CD4-positive, alpha-beta T cell treated with Interleukin-12 subunit alpha and Interleukin-12 subunit beta, for 1 hour (primary cell): ENCODE measurements at regions not wholly inside any gene's neighbourhood (a gene's known extent, or its start where the extent isn't known, plus 50 kb on each side); places are given as distances from the start of the nearest gene placed in this dataset.

Experiments used
- DNase-seq: peaks from one replicate; pipeline ENCODE4 v3.0.0-alpha.2; 2020

DNA sequence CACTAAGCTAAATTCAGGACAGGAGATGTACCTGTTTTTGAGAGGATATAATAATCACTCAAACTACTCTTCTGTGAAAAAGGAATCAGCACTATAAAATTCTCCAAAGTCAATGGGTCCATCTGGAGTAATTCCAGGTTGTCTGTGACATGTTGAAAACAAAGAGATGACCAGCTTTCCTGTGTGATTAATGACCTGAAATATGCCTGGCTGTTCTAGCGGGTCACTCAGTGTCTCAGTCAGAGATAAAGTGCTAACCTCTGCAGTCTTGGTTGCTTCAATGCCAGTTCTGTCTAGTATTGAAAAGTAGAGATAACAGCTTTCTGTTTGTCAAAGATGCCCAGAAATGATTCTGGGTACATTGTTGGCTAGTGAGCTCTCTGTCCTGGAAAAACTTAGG, 722.6 kb upstream of the TENM4 start:
- DNase-seq = no peak

DNA sequence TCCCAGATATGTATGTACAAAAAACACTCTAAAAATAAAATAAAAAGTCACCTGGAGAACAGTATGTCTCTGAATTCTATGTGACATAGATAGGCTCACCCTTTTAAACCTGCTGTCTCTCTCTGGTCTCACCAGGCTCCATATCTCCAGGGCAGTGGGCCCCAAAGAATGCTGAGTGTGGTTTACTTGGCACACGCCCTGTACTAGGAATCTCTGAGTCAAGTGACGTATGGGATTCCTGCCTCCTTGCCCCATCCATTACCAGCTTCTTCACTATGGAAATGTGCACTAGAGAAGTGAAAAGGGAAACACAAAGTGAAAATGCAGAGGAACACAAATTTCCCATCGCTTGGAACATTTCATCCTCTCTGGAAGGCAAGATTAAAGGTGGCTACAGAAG, 722.2 kb upstream of the TENM4 start:
- no peak for DNase-seq

DNA sequence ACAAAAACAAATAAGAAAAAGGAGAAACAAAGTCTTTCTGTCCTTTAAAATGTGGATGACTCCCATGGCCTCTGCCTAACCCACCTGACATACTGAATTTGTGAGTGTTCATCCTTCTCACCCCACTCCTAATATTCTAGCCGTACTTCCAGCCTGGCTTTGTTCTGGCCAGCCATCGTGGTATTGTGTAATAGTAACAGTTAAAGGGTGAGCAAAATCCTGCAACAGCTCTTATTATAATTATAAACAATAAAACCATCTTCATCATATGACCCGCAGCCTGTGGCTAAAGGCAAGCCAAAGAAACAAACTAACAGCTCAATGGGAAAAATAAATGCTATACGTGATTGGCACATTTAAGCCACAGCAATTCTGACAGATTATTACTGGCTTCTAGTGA, 721.6 kb upstream of the TENM4 start:
- no peak for DNase-seq

DNA sequence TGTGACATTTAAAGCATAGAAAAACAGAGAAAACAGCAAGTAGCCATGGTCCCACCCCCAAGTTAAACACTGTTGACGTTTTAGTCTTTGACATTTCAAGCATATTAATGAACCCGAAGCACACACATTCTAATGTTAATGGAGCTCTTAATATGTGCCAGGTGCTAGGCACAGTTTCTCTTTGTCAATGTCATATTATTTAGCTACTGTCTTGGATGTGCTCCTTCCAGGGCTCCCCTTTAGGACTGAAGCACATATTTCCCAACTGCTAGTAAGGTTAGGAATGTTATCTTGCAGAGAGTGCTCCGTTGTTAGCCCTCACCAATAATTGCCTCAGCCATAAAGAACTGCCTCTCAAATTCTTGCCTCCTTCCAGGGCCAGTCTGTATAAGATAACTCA, 716.6 kb upstream of the TENM4 start:
- DNase-seq = no peak

- no peak for DNase-seq
Observed at GRCh38 chr11:80156062-80156461, 715.2 kb upstream of the TENM4 start.

DNA sequence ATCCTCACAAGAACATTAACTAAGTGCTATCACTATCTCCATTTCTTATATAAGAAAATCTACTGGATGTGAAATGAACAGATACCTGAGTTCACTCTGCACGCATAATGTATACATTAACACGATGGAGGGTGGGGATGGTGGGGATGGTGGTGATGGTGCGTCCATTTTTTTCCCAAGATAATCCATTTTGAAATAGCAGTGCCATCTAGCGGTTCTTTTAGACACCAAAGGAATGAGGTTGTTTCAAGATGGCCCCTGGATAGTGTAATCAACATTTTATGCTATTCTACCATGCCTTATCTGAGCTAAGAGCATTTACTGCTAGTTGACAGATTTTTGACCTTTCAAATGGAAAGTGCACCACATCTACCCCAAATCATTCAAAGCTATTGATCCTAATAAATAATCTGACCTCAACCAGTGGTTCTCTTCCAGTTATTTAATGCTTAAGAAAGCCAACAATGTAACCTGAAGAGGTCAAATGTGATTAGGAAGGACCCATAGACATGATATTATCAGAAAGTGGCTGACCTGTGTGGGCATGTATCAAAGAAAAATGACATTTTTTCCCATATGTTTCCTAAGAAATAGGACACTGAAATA, 714.7 kb upstream of the TENM4 start:
- no peak for DNase-seq

DNA sequence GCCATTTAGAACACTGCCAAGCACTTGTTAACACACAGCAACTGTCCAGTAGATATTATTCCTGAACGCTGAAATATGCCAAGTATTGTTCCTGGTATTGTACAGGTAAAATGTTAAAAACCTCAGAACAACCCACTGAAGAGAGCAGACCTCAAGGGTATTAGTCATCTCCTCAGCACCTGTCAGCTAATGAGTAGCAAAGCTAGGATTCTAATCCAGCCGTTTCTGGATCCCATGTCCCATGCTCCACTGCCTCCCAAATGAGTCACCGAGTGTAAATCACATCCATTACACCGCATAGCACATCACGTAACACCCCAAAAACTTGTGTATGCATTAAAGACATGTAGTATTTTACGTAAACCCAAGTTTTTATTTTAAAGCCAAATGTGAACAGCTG, 705.4 kb upstream of the TENM4 start:
- DNase-seq = no peak

DNA sequence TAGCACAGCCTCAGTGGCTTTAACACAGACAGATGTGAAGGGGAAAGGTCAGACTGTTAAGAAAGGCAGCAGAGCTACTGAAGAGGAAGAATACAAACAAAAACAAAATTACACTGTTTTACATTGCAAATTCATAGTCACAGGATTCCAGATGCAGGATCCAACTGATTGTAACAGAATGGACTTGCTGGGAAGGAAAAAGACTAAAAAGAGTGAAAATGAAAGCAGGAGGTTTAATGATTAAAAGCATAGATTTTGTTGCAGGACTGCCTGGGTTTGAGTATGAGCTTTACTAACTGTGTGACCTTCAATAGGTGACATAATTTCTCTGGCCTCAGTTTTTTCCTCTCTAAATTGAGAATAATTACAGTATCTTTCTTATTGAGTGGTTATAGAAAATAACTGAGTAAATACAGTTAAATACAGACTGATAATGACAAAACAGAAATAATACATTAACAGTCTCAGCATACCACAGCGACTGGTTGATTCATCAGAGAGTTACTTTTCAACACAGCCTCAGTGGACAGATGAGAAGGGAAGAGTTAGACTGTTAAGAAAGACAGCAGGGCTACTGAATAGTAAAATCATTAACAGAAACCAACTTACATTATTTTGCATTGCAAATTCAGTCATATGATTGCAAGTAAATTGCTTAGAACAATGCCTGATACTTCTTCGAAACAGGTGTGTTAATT, 704.2 kb upstream of the TENM4 start:
- no peak for DNase-seq

- DNase-seq = no peak
Observed at GRCh38 chr11:80136991-80137390, 696.2 kb upstream of the TENM4 start.

- no peak for DNase-seq
Observed at GRCh38 chr11:80129396-80129795, 688.6 kb upstream of the TENM4 start.

DNA sequence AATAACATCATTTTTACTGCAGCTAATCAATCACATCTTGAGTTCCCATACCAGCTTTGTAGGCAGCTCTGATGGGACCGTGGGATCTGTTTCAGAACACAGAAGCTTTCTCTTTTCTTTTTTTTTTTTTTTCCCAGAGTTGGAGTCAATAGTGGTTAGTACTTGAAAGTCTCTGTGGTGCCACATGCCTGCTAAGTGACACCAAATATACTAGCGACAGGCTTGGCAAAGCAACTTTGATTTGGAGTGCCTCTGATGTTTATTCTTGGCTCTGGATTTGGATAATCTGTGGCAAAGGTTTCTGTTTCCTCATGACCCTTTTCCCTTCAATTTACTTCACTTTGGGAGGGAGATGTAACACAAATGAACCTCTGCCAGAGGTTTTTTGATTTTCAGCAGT, 681.4 kb upstream of the TENM4 start:
- no peak for DNase-seq

GRCh38 chr11:80118073-80118472, 677.2 kb upstream of the TENM4 start:
- no peak for DNase-seq

GRCh38 chr11:80116796-80117195, 676.0 kb upstream of the TENM4 start:
- DNase-seq = no peak

DNA sequence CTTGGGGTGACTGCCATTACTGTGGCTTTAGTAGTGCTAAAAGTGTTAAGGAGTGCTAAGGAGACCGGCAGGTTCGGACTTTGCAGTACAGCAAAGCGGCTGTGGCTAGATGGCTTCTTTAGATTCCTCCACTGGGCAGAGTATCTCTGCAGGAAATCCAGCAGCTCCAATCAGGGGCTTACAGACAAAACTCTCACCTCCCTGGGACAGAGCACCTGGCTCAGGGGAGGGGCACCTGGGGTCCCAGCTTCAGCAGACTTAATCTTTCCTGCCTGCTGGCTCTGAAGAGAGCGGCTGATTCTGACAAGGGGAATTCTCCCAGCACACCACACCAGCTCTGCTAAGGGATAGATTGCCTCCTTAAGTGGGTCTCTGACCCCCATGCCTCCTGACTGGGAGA, 668.8 kb upstream of the TENM4 start:
- DNase-seq = no peak

DNA sequence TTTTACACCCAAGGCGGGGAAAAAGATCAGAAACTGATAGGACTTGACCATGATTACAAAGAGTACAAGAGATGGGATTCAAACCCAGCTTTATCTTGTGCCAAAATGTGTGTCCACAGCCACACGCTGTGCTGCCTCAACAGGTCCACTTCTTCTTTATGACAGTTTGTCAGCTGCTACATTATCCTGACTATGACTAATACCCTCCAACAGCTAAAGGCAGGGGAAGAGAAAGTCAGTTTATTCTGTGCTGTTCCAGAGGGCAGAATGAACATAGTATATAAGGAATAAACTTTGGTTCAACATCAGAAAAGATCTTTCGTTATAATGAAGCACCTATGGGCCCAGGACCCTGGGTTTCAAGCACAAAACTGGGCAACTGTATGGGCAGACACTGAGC, 668.2 kb upstream of the TENM4 start:
- DNase-seq = no peak

GRCh38 chr11:80107415-80107814, 666.6 kb upstream of the TENM4 start:
- DNase-seq = no peak

GRCh38 chr11:80104191-80104590, 663.4 kb upstream of the TENM4 start:
- no peak for DNase-seq

- no peak for DNase-seq
Observed at GRCh38 chr11:80103142-80103859, 662.5 kb upstream of the TENM4 start.

DNA sequence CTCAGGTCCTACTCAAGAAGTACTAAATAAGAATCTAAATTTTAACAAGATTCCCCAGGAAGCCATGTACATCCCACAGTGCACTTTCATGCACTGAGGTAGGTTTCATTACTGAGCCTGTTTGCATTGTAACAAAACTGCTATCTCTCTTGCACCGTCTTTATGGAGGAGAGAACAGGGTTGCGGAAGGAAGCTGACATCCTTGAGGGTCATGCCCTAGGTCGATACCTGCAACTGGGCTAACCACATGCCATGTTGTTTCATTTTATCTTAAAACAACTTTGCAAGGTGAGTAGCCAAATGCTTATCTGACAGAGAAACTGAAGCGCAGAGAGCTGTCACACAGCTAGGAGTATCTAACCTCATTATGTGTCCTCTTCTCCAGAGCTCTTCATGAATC, 656.3 kb upstream of the TENM4 start:
- no peak for DNase-seq

DNA sequence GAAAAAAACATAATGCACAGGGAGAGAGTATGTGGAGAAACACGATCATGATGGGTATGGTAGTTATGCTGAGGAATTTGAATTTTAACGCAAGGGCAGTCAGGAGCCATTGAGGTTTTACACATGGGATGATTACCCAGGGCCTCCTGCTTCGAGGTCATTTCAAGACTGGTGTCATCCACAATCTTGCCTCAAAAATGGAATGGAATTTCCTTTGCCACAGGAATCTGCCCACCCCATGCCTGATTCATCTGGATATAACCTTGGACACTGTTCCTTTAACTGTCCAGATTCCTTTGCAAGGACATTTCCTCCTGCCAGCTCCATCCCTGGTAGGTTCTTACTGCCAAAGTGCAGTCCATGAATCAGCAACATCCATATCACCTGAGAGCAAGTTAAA, 655.9 kb upstream of the TENM4 start:
- no peak for DNase-seq

DNA sequence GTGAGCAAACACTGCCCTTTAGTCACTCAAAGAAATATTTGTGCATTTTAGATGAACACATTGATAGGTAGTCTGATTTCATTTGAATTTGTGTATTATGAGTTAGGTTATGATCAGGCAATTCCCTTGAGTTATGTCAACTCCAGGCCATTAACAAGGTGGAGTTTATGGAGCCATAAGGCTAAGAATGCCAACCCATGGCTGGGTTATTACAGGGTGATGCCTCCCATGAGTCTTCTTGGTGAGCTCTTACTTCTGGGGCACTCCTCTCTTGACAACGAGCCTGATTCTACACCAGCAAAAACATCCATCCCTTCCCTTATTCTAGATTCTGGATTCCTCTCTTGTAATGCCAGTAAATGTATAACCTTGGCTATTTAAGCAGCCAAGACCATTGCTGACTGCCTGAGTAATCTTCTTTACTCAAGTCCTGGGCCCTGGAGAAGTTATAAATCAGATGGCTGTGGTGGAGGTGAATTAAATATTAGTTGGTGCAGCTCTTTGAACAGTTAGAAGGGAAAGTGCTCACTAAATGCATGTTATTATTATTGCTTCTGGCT, 645.7 kb upstream of the TENM4 start:
- DNase-seq = no peak

GRCh38 chr11:80085563-80085962, 644.7 kb upstream of the TENM4 start:
- no peak for DNase-seq

DNA sequence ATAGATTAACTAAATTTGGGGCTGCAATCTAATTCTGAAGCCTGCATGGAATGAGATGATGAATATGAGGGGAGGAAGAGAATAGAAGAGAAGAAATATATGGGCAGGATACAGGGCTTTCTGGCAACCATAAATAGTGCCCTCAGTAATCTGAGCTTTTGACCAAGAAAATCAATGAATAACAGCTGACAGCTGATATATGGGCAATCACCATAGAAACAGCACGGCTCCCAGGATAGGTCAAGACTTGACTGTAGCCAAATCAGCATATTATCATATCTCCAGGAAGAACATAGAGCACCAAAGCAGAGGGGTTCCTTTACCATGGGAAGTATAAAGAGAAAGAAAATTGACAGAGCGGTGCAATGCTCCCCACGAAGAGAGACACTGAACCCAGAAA, 643.8 kb upstream of the TENM4 start:
- no peak for DNase-seq

DNA sequence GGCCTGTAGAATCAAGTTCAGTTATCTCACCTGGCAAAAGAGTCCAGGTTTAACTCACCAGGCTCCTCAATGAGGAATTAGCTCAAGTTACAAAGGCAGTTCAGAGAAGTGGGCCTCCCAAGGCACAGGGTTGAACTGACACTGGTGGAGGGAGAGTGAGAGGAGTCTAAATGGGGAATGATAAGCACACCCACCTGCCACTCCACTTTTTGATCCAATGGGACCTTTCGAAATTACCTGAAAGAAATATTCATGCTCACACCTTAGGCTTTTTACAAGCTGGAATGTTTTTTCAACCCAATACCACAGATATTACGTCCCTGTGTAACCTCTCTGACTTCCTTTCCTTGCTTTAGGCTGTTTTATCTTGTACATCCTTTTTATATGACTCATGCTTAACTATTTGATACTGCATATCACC, 642.7 kb upstream of the TENM4 start:
- no peak for DNase-seq
